NT2/D1 (cell line): ENCODE measurements at regions not wholly inside any gene's neighbourhood (a gene's known extent, or its start where the extent isn't known, plus 50 kb on each side); places are given as distances from the start of the nearest gene placed in this dataset.
"Not testable (repeated sequence)": the region's sequence is repeated elsewhere in the genome, so short reads cannot be mapped to it uniquely, and the experiment has no call there.

Experiments used
- DNase-seq: peaks from one replicate; pipeline ENCODE4 v3.0.0-alpha.2; 2011; ENCODE audit warnings: low read depth, low spot score
- H3K27me3 ChIP-seq: 2 replicates; pipeline ENCODE4 v1.6.0; 2011; ENCODE audit warnings: mild to moderate bottlenecking; ENCODE audit not compliant: insufficient read length, insufficient read depth
- H3K36me3 ChIP-seq: 2 replicates; pipeline ENCODE4 v1.6.1; 2011; ENCODE audit warnings: mild to moderate bottlenecking, low read length, mixed read lengths; ENCODE audit not compliant: insufficient read depth, insufficient read length
- H3K4me1 ChIP-seq: 2 replicates; pipeline ENCODE4 v1.5.1; 2011; ENCODE audit not compliant: insufficient read depth, insufficient read length
- H3K4me3 ChIP-seq: 2 replicates; pipeline ENCODE4 v1.5.1; 2011; ENCODE audit warnings: low read depth; ENCODE audit not compliant: insufficient read length
- H3K9ac ChIP-seq: 2 replicates; pipeline ENCODE4 v1.6.0; 2011; ENCODE audit warnings: low read depth; ENCODE audit not compliant: insufficient read length
- H3K9me3 ChIP-seq: 2 replicates; pipeline ENCODE4 v1.5.1; 2011; ENCODE audit warnings: mild to moderate bottlenecking, low read length; ENCODE audit not compliant: insufficient read depth
- SUZ12 ChIP-seq: IDR thresholded peaks from 2 replicates; pipeline ENCODE4 v1.6.1; 2011; ENCODE audit not compliant: insufficient read length, insufficient read depth; ENCODE audit errors: extremely low read depth
- YY1 ChIP-seq: IDR thresholded peaks from 2 replicates; pipeline ENCODE4 v1.6.1; 2011; ENCODE audit not compliant: insufficient read length, insufficient read depth
- ZNF274 ChIP-seq: IDR thresholded peaks from 2 replicates; pipeline ENCODE4 v1.6.1; 2011; ENCODE audit warnings: mild to moderate bottlenecking, low read depth, low read length

DNA sequence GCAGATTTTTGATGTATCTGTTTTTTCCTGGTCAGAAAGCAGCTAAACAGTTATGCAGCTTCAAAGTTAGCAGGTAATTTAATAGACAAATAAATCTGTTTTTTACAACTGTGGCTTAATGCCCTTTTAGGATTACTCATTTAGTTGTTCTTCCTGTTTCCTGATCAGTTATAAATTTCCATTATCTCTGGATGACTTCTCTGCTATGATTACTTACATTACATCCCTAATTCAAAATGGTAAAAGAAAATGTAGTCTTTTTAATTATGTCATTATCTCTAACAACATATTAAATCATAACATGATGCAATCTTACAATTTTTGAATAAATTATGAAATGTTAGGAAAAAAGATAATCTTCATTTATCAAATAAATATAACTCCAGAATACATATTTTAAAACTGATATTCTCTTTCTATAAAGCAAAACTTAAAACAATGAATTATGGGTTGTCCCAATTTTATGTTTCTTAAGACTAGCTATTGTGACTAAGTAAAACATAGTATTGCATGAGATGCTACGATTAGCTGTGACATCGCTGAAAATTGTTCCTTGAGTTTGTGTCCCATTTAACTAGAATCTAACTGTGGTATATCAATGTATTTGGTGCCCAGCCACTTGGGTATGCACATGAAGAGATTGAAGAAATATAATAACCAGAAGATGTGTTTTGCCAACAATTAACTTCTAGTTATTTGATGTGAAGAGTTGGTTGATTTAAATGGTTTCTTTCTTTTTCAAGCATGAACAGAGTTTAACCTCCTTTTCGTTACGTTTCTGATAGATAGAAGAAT lies 605.3 kb upstream of the SPRY2 start:
- Histone ChIP-seq H3K4me3 (no peak overlapping the region), H3K27me3 (no peaks in the 10 kb centered on the region), H3K4me1 (no peaks in the 10 kb centered on the region), H3K36me3 (no peaks in the 10 kb centered on the region), H3K9ac (no peak overlapping the region), H3K9me3 (no peaks in the 10 kb centered on the region)
- DNase-seq = no peak
- TF ChIP-seq YY1 (no peak), ZNF274 (no peak), SUZ12 (no peak)

DNA sequence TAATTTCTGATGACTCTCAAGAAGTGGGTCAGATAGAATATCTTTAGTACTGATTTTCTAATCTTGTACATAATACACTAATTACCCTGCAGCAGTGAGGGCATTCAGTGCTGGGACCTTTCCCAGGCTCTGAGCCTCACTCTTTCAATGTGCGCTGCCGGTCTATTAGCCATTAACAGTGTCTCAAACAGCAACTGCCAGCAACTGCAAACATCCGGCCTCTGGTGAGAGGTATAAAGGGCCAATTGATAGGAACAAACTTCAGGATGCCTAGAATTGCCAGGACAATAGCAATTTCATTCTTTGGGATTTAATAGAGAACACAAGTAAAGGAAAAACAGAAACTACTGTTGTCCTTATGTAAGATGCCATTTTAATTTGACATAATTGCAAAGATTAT lies 604.4 kb upstream of the SPRY2 start:
- Histone ChIP-seq H3K9me3 (no peaks in the 10 kb centered on the region), H3K36me3 (no peaks in the 10 kb centered on the region), H3K4me3 (no peak overlapping the region), H3K4me1 (no peaks in the 10 kb centered on the region), H3K9ac (no peak overlapping the region), H3K27me3 (no peaks in the 10 kb centered on the region)
- no peak for TF ChIP-seq YY1
- no peak for TF ChIP-seq SUZ12
- no peak for TF ChIP-seq ZNF274
- peak; percentile 11 for DNase-seq

DNA sequence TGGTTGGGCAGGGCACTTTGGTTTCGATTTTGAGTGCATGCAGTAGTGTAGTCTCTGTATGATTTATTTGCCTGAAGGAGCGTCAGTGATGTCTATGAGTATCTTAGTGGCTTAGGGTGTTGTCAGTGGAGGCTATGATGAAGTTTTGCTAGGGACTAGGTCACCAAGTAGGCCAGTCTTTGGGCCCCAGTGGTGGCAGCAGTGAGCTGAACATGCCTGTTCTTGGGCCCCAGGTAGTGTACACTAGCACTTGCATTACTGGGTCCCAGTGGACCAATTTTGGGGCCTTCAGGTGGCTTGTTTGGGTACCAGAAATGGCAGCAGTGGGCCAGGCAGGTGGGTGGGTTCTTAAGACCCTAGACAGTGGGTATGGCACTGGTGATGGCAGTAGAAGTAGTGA lies 598.7 kb upstream of the SPRY2 start:
- Histone ChIP-seq H3K9ac (no peak overlapping the region), H3K9me3 (no peaks in the 10 kb centered on the region), H3K4me1 (no peaks in the 10 kb centered on the region), H3K27me3 (no peaks in the 10 kb centered on the region), H3K36me3 (no peaks in the 10 kb centered on the region), H3K4me3 (no peak overlapping the region)
- DNase-seq = no peak
- no peak for TF ChIP-seq YY1
- TF ChIP-seq ZNF274 = no peak
- TF ChIP-seq SUZ12 = no peak

GRCh38 chr13:80931766-80932165 lies 590.8 kb upstream of the SPRY2 start:
- no peaks in the 10 kb centered on the region for H3K27me3 ChIP-seq
- no peaks in the 10 kb centered on the region for H3K36me3 ChIP-seq
- no peaks in the 10 kb centered on the region for H3K4me1 ChIP-seq
- no peak for DNase-seq
- TF ChIP-seq YY1 (no peak), ZNF274 (no peak), SUZ12 (no peak)
- no peaks in the 10 kb centered on the region for H3K9me3 ChIP-seq
- H3K4me3 ChIP-seq = no peak overlapping the region
- no peak overlapping the region for H3K9ac ChIP-seq

- H3K9me3 ChIP-seq = no peaks in the 10 kb centered on the region
- H3K36me3 ChIP-seq = no peaks in the 10 kb centered on the region
- no peak overlapping the region for H3K9ac ChIP-seq
- no peaks in the 10 kb centered on the region for H3K4me1 ChIP-seq
- H3K27me3 ChIP-seq = no peaks in the 10 kb centered on the region
- TF ChIP-seq ZNF274 (no peak), SUZ12 (no peak), YY1 (no peak)
- no peak for DNase-seq
- H3K4me3 ChIP-seq = no peak overlapping the region
Observed at GRCh38 chr13:80931118-80931517, 590.2 kb upstream of the SPRY2 start.

DNA sequence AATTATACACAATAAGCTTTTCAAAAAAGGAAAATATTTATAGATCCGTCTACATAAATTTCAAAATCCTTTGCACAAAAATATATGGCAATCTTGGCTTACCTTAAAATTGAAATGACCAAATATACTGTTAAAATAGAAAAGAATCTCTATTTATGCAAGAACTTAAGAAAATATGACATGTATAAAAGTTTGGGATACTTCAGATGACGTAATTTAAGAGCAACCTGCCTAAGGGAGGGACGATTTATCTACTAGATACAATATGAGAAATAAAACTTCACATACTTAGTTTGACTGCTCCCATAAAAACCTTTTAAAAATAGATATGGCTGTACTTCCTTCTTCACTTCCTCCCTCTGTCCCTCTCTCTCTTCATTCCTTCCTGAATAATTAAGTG lies 587.3 kb upstream of the SPRY2 start:
- no peaks in the 10 kb centered on the region for H3K27me3 ChIP-seq
- TF ChIP-seq YY1 (no peak), ZNF274 (no peak), SUZ12 (no peak)
- H3K9ac ChIP-seq = no peak overlapping the region
- DNase-seq = no peak
- no peak overlapping the region for H3K4me3 ChIP-seq
- H3K4me1 ChIP-seq = no peaks in the 10 kb centered on the region
- H3K9me3 ChIP-seq = no peaks in the 10 kb centered on the region
- H3K36me3 ChIP-seq = no peaks in the 10 kb centered on the region

DNA sequence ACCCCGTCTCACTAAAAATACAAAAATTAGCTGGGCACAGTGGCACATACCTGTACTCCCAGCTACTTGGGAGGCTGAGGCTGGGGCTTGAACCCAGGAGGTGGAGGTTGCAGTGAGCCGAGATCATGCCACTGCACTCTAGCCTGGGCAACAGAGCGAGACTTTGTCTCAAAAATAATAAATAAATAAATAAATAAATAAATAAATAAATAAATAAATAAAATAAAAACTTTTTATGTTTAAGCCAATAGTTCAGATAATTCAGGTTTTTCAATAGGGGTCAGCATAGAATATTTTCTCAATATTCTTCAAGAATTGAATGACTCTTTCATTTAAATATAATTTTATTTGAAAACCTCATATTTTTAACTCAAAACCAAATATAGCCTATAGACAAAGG lies 585.1 kb upstream of the SPRY2 start:
- not testable (repeated sequence) for H3K4me1 ChIP-seq, H3K9ac ChIP-seq, H3K9me3 ChIP-seq, H3K4me3 ChIP-seq, DNase-seq, H3K36me3 ChIP-seq, H3K27me3 ChIP-seq

DNA sequence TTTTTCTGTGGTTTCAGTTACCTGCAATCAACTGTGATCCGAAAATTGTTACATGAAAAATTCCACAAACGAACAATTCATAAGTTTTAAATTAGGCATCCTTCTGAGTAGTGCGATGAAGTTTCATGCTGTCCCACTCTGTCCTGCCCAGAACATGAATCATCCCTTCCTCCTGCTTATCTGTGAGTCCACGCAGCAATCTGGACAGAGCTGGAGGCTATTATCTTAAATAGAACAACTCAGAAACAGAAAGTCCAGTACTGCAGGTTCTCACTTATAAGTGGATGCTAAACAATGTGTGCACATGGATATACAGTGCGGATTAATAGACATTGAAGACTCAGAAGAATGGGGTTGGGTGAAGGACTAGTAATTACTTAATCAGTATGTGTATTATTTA lies 583.7 kb upstream of the SPRY2 start:
- Histone ChIP-seq H3K27me3 (no peaks in the 10 kb centered on the region), H3K4me1 (no peaks in the 10 kb centered on the region), H3K9me3 (no peaks in the 10 kb centered on the region), H3K4me3 (no peak overlapping the region), H3K36me3 (no peaks in the 10 kb centered on the region), H3K9ac (no peak overlapping the region)
- DNase-seq = no peak
- TF ChIP-seq SUZ12 = no peak
- TF ChIP-seq ZNF274 = no peak
- TF ChIP-seq YY1 = no peak
